Panc1 (cell line): ENCODE measurements at regions not wholly inside any gene's neighbourhood (a gene's known extent, or its start where the extent isn't known, plus 50 kb on each side); places are given as distances from the start of the nearest gene placed in this dataset.

Experiments
- ATAC-seq: fragments of 200-7000 bp; cut with Tn5 transposase; 2 replicates; pipeline ENCODE4 v1.9.1; 2020; ENCODE audit warnings: mild to moderate bottlenecking, moderate library complexity
- BruUV-seq: library from RNA; stranded (reverse); fragments of 400-500 nt; replicated peaks from 2 replicates; lab custom pipeline; 2021; lab: Mats Ljungman, UMichigan
- CTCF ChIA-PET: fragments of 300-600 bp; sonication (Branson Sonifier 250); formaldehyde crosslinking; loops from one replicate; lab custom pipeline; 2022; ENCODE audit warnings: antibody characterized with exemption; lab: Charles Lee
- POLR2A ChIA-PET: fragments of 300-600 bp; sonication (Branson Sonifier 250); formaldehyde crosslinking; loops from one replicate; lab custom pipeline; 2022; ENCODE audit warnings: antibody characterized with exemption; lab: Charles Lee
- DNase-seq: peaks from one replicate; pipeline ENCODE4 v3.0.0-alpha.2; 2010; ENCODE audit warnings: low read depth, low spot score
- H3K27ac ChIP-seq: 2 replicates; pipeline ENCODE4 v1.5.1; 2011; ENCODE audit warnings: mild to moderate bottlenecking, low read length, inconsistent platforms
- H3K27me3 ChIP-seq: fragments of 200-500 bp; sonication (Bioruptor generic); 2 replicates; pipeline ENCODE4 v1.6.0; 2014; ENCODE audit warnings: low read length, inconsistent platforms; ENCODE audit not compliant: control insufficient read depth, insufficient read depth
- H3K36me3 ChIP-seq: fragments of 200-500 bp; sonication (Bioruptor generic); 2 replicates; pipeline ENCODE4 v1.5.1; 2014; ENCODE audit warnings: inconsistent platforms, mild to moderate bottlenecking, low read length, moderate library complexity; ENCODE audit not compliant: control insufficient read depth, insufficient read depth
- H3K4me1 ChIP-seq: 2 replicates; pipeline ENCODE4 v1.5.1; 2011; ENCODE audit warnings: inconsistent platforms, mild to moderate bottlenecking, low read length, moderate library complexity; ENCODE audit not compliant: control insufficient read depth, insufficient read depth
- H3K4me3 ChIP-seq, 2 experiments: 2 replicates each; pipeline ENCODE4 v1.5.1; 2011 to 2012; ENCODE audit warnings: low read depth in 2 of 2, low read length in 2 of 2, mild to moderate bottlenecking in 2 of 2, inconsistent platforms in 1 of 2, moderate library complexity in 1 of 2
- H3K9me3 ChIP-seq: fragments of 200-500 bp; sonication (Bioruptor generic); 2 replicates; pipeline ENCODE4 v1.5.1; 2014; ENCODE audit warnings: low read depth, mild to moderate bottlenecking, inconsistent platforms, low read length, moderate library complexity; ENCODE audit not compliant: control insufficient read depth, insufficient read depth
- CTCF ChIP-seq: fragments of 450-650 bp; IDR thresholded peaks from 2 replicates; pipeline ENCODE4 v1.5.1; 2017; ENCODE audit warnings: mild to moderate bottlenecking
- POLR2AphosphoS5 ChIP-seq: IDR thresholded peaks from 2 replicates; pipeline ENCODE4 v1.6.1; 2012; ENCODE audit warnings: mild to moderate bottlenecking, low read depth, low read length, moderate library complexity
- REST ChIP-seq, 2 experiments: IDR thresholded peaks; 2 replicates each; pipeline ENCODE4 v1.6.1; 2011 to 2012; ENCODE audit warnings: low read depth in 2 of 2, control low read depth in 1 of 2, low read length in 1 of 2, mild to moderate bottlenecking in 1 of 2, moderate library complexity in 1 of 2; ENCODE audit not compliant: insufficient read depth in 1 of 2
- SIN3A ChIP-seq: IDR thresholded peaks from 2 replicates; pipeline ENCODE4 v1.6.1; 2012; ENCODE audit warnings: low read depth, mild to moderate bottlenecking, low read length, moderate library complexity, borderline replicate concordance; ENCODE audit not compliant: insufficient read depth
- TCF7L2 ChIP-seq: IDR thresholded peaks from 2 replicates; pipeline ENCODE4 v1.6.1; 2011; ENCODE audit warnings: mild to moderate bottlenecking, low read depth, low read length, inconsistent platforms
- in situ Hi-C: cut with HindIII; loops from 2 replicates; pipeline ENCODE4 v1.10.0; 2016; ENCODE audit warnings: low sequenced_read_pairs, low pct_unique_long_range_greater_than_20kb
- intact Hi-C: fragments of 100-400 bp; cut with micrococcal nuclease; formaldehyde crosslinking; loops from one replicate; pipeline ENCODE4 v1.10.0; 2022; ENCODE audit not compliant: unreplicated experiment

DNA sequence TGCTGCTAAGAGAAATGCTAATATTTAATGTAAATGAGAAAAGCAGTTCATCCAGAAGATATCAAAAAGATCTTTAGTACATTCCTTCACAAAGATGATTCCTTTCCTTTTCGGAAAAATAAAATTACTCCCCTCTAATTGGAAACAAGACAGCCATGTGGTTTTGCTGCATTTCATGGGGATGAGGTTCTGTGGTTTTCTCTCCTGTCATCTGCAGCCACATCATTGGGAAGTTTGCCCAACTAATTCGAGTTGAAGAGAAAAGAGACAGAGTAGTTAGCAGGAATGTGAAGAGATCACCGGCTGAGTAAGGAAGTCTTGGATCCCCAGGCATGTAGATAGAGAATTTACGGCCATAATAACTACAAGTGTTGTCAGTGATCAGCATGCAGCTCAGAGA, 122.1 kb downstream of the CYSLTR2 start:
- Histone ChIP-seq H3K9me3 (no peaks in the 10 kb centered on the region), H3K27me3 (no peaks in the 10 kb centered on the region; the same call in 1 of the 2 replicates), H3K27ac (no peak overlapping the region), H3K4me3 (no peak overlapping the region), H3K36me3 (no peaks in the 10 kb centered on the region), H3K4me1 (no peaks in the 10 kb centered on the region)
- CTCF ChIA-PET, result no interaction called here
- intact Hi-C loops, result no loop called here
- in situ Hi-C loops, result no loop called here
- BruUV-seq, result no TSS peak
- ATAC-seq (no peak), DNase-seq (no peak)
- TF ChIP-seq POLR2AphosphoS5 (no peak), CTCF (no peak), REST (IDR thresholded peaks at IDR 0.05; ENCODE audit: insufficient read depth in 1 of 2, low read depth in 2 of 2, low read length in 1 of 2) (no peak), TCF7L2 (no peak), SIN3A (no peak)
- POLR2A ChIA-PET, result no interaction called here

DNA sequence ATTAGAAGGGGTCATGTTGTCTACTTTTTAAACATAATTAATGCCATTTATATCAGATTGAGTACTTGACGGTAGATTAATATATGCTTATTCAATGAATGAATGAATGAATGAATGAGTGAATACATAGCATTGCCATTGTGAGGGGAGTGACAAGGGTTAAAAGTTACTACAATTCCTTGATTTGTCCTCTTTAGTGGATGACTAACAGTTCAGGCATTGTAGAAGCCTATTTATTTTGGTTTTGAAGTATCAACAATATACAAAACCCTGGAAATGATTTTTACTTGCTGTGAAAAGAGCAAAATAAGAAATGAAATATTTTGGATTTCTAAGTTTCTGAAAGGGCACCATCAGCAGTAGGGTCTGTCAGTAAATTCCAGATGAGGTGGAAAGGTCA, 122.7 kb downstream of the CYSLTR2 start:
- ChIA-PET CTCF (no interaction called here), POLR2A (no interaction called here)
- Histone ChIP-seq H3K27ac (no peak overlapping the region), H3K36me3 (no peaks in the 10 kb centered on the region), H3K4me1 (no peaks in the 10 kb centered on the region), H3K9me3 (no peaks in the 10 kb centered on the region), H3K4me3 (no peak overlapping the region), H3K27me3 (no peaks in the 10 kb centered on the region; the same call in 1 of the 2 replicates)
- in situ Hi-C loops, result no loop called here
- intact Hi-C loops, result no loop called here
- TF ChIP-seq SIN3A, result no peak
- TF ChIP-seq TCF7L2, result no peak
- TF ChIP-seq CTCF, result no peak
- TF ChIP-seq REST (IDR thresholded peaks at IDR 0.05; ENCODE audit: insufficient read depth in 1 of 2, low read depth in 2 of 2, low read length in 1 of 2), result no peak
- ATAC-seq, result no peak
- DNase-seq, result no peak
- BruUV-seq, result no TSS peak
